ENCODE measurements at regions not wholly inside any gene's neighbourhood (a gene's known extent, or its start where the extent isn't known, plus 50 kb on each side); places are given as distances from the start of the nearest gene placed in this dataset.

DNA sequence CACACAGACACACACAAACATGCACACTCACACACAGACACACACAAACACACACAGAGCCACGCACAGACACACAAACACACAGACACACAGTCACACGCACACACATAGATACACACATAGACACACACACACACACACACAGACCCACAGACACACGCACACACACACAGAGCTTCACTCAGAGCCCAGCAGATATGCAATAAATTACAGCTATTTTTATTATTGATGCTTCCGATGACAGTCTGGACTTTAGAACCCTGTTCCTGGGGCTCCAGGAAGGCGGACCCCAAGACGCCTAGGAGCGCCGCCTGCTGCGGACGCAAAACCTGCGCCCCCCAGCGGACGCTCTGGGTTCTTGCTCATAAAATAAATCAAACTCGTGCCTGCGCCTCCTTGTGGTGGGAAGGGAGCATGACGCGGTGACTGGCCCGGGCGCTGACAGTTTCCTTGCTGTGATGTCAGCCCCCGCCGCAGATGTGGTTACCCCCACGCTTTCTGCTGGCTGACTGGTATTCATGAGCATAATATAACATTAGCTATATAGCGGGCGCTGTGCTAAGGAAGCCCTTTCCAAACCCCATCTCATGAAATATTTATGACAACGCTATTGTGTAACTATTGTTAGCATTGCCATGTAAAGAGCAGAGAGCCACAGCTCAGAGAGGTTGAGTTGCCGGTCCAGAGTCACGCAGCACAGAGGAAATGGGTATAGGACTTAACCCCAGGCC, 64.4 kb upstream of the TM9SF2 start:
- TF ChIP-seq, protein P1, sequence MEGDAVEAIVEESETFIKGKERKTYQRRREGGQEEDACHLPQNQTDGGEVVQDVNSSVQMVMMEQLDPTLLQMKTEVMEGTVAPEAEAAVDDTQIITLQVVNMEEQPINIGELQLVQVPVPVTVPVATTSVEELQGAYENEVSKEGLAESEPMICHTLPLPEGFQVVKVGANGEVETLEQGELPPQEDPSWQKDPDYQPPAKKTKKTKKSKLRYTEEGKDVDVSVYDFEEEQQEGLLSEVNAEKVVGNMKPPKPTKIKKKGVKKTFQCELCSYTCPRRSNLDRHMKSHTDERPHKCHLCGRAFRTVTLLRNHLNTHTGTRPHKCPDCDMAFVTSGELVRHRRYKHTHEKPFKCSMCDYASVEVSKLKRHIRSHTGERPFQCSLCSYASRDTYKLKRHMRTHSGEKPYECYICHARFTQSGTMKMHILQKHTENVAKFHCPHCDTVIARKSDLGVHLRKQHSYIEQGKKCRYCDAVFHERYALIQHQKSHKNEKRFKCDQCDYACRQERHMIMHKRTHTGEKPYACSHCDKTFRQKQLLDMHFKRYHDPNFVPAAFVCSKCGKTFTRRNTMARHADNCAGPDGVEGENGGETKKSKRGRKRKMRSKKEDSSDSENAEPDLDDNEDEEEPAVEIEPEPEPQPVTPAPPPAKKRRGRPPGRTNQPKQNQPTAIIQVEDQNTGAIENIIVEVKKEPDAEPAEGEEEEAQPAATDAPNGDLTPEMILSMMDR (conservative IDR thresholded peaks at IDR 0.05; ENCODE audit: low read depth, low read length), result peak; percentile 100
- H3K4me3 ChIP-seq (ENCODE audit: low read depth, low read length), result peak overlapping the region; percentile 34
- DNase-seq (ENCODE audit: low read depth), result no peak

DNA sequence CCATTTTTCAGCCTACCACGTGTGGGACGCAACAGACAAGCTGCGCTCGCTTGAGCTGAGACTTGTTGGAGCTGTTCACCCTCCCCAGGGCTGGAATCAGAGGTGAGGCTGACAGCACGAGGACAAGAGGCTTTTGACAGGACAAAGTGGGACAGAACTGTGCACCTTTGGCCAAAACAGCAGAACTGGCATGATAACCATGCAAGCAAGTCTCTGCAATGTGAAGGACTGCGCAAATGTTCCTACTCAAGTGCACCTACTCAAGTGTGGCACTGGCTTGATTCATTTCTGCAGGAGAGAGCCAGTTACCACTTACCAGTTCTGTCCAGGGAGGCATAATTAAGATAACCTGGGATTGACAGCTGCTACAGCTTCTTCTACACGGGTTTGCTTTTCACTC, 62.2 kb upstream of the TM9SF2 start:
- TF ChIP-seq, protein P1 (conservative IDR thresholded peaks at IDR 0.05; ENCODE audit: low read depth, low read length), result no peak
- no peak overlapping the region for H3K4me3 ChIP-seq (ENCODE audit: low read depth, low read length)
- DNase-seq (ENCODE audit: low read depth), result no peak

- TF ChIP-seq, protein P1 (conservative IDR thresholded peaks at IDR 0.05; ENCODE audit: low read depth, low read length), result no peak
- H3K4me3 ChIP-seq (ENCODE audit: low read depth, low read length), result no peak overlapping the region
- no peak for DNase-seq (ENCODE audit: low read depth)
These were observed 61.2 kb upstream of the TM9SF2 start for GRCh38 chr13:99439850-99440604.

DNA sequence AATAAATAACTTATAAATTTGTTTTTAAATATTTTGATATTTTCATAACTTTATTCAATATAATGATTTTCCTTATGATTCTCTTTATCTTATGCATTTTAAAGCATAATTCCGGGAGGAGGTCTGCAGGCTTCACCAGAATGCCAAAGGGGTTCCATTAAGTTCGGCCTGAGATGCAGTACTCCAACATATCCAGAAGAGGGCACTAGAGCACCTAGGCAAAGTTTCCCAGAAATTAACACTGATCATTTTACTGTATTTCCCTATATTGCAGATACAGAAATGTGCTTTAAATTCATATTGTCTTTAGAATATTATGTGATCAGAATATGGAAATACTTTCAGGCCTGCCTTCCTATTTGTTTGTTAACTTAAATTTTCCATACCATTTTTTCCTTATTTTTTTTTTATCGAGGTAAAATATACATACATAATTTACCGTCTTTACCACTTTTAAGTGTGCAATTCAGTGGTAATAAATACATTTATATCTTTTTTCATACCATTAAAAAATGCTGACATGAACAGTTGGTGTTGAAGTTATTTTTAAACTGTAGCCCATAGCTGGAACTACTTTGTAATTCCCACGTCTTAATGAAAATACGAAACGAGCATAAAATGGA, 58.9 kb upstream of the TM9SF2 start:
- H3K4me3 ChIP-seq (ENCODE audit: low read depth, low read length), result no peak overlapping the region
- DNase-seq (ENCODE audit: low read depth), result no peak
- TF ChIP-seq, protein P1 (conservative IDR thresholded peaks at IDR 0.05; ENCODE audit: low read depth, low read length), result peak; percentile 91

DNA sequence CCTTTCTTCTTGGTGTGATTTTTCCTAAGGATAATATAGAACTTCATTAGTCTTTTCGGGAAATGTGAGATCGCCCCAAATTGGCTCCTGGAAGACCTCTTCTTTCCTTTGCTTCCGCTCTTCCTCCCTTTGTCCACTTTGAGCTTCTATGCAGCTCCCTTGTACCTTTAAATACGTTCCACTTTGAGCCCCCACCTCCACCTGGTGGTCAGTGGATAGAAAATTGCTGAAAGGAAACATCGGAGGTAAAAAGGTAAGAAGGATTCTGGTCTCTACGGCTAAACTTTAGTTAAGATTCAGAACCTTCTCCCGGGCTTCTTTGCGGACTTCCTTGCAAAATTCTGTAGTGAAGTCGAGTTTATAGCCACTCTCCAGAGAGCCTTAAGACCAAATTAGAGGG, 55.0 kb upstream of the TM9SF2 start:
- DNase-seq (ENCODE audit: low read depth), result no peak
- TF ChIP-seq, protein P1 (conservative IDR thresholded peaks at IDR 0.05; ENCODE audit: low read depth, low read length), result peak; percentile 32
- no peak overlapping the region for H3K4me3 ChIP-seq (ENCODE audit: low read depth, low read length)

- no peak for DNase-seq (ENCODE audit: low read depth)
- H3K4me3 ChIP-seq (ENCODE audit: low read depth, low read length), result no peak overlapping the region
- TF ChIP-seq, protein P1 (conservative IDR thresholded peaks at IDR 0.05; ENCODE audit: low read depth, low read length), result no peak
These were observed 52.7 kb upstream of the TM9SF2 start for GRCh38 chr13:99448546-99448945.

Measured in epithelial cell of proximal tubule (primary cell).